ENCODE measurements at regions not wholly inside any gene's neighbourhood (a gene's known extent, or its start where the extent isn't known, plus 50 kb on each side); places are given as distances from the start of the nearest gene placed in this dataset.

DNA sequence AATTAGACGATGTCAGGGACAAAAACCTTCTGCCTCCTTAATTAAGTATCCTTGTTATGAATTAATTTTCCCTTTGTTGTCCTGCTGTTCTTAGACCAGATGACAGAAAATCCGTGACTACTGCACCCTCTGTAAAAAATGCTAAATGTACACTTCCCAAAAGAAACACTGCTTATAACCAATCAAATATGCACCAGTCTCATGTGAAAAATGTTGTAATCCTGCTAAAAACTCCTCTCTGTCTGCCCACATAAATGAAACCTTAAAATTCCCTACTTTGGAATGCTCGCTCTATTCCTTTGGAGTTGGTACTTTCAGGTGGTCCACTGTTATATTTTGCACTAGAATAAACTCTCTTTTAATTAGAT is 366.8 kb upstream of the CCDC179 start:
- DNase-seq (ENCODE audit: low spot score): no peak
- no TSS peak for BruUV-seq (replicated peaks)
- intact Hi-C loops (cut with micrococcal nuclease; ENCODE audit: unreplicated experiment): no loop called here
- CTCF ChIA-PET: no interaction called here
- no peaks in the 10 kb centered on the region for H3K9me3 ChIP-seq (ENCODE audit: low read depth, low read length, poor library complexity, severe bottlenecking)
- H3K4me1 ChIP-seq (ENCODE audit: insufficient read depth, low read length, poor library complexity, severe bottlenecking): no peaks in the 10 kb centered on the region
- no peak overlapping the region for H3K27ac ChIP-seq (ENCODE audit: low read depth, low read length, poor library complexity, severe bottlenecking)
- no peak for TF ChIP-seq EZH2 (IDR thresholded peaks at IDR 0.05; ENCODE audit: borderline replicate concordance, low read depth, low read length, poor library complexity, severe bottlenecking)
- TF ChIP-seq, protein P1, sequence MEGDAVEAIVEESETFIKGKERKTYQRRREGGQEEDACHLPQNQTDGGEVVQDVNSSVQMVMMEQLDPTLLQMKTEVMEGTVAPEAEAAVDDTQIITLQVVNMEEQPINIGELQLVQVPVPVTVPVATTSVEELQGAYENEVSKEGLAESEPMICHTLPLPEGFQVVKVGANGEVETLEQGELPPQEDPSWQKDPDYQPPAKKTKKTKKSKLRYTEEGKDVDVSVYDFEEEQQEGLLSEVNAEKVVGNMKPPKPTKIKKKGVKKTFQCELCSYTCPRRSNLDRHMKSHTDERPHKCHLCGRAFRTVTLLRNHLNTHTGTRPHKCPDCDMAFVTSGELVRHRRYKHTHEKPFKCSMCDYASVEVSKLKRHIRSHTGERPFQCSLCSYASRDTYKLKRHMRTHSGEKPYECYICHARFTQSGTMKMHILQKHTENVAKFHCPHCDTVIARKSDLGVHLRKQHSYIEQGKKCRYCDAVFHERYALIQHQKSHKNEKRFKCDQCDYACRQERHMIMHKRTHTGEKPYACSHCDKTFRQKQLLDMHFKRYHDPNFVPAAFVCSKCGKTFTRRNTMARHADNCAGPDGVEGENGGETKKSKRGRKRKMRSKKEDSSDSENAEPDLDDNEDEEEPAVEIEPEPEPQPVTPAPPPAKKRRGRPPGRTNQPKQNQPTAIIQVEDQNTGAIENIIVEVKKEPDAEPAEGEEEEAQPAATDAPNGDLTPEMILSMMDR (conservative IDR thresholded peaks at IDR 0.05; ENCODE audit: low read depth, low read length): no peak
- H3K36me3 ChIP-seq (ENCODE audit: insufficient read depth, low read length, poor library complexity, severe bottlenecking): no peaks in the 10 kb centered on the region
- POLR2A ChIA-PET (ENCODE audit: low non-redundant PET): no interaction called here
- no peaks in the 10 kb centered on the region for H3K27me3 ChIP-seq (replicated peaks; ENCODE audit: insufficient read depth, low read depth, low read length, poor library complexity)
- H3K4me3 ChIP-seq (ENCODE audit: low read depth, low read length, poor library complexity, severe bottlenecking): no peak overlapping the region

DNA sequence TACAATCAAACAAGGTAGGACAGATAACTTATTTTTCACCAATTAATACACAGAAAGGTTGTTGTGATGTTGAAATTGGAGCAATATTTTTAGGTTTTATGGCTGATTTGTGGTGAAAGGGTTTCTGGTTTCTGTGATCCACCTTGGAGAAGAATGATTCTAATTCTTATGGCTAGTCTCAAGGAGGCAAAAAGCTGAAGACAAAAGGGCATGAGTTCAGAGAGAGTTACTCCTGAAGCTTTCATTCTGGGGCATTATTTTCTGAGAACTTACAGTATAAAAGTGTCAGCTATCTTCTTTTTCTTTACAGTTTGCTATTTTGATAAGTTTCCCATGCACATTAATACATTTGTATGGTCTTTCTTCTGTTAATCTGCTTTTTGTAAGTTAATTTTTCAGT is 372.4 kb upstream of the CCDC179 start:
- no peaks in the 10 kb centered on the region for H3K4me1 ChIP-seq (ENCODE audit: insufficient read depth, low read length, poor library complexity, severe bottlenecking)
- intact Hi-C loops (cut with micrococcal nuclease; ENCODE audit: unreplicated experiment): no loop called here

DNA sequence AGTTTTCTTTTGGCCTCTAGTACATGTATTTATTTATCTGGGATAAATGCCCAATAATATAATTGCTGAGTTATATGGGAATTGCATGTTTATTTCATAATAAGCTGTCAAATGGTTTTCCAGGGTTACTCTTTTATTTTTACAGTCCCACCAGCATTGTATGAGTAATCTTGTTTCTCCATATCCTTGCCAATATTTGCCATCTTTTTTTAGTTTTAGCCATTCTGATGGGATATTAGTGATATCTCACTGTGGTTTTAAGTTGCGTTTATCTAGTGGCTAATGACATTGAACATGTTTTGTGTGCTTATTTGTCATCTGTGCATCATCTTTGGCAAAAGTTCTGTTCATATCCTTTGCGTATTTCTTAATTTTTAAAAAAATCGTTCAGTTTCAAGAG is 372.8 kb upstream of the CCDC179 start:
- CTCF ChIA-PET: no interaction called here
- no peak overlapping the region for H3K27ac ChIP-seq (ENCODE audit: low read depth, low read length, poor library complexity, severe bottlenecking)
- no peak for DNase-seq (ENCODE audit: low spot score)
- no TSS peak for BruUV-seq (replicated peaks)
- H3K9me3 ChIP-seq (ENCODE audit: low read depth, low read length, poor library complexity, severe bottlenecking): no peaks in the 10 kb centered on the region
- no peak for TF ChIP-seq EZH2 (IDR thresholded peaks at IDR 0.05; ENCODE audit: borderline replicate concordance, low read depth, low read length, poor library complexity, severe bottlenecking)
- TF ChIP-seq, protein P1 (conservative IDR thresholded peaks at IDR 0.05; ENCODE audit: low read depth, low read length): no peak
- intact Hi-C loops (cut with micrococcal nuclease; ENCODE audit: unreplicated experiment): no loop called here
- no peaks in the 10 kb centered on the region for H3K27me3 ChIP-seq (replicated peaks; ENCODE audit: insufficient read depth, low read depth, low read length, poor library complexity)
- POLR2A ChIA-PET (ENCODE audit: low non-redundant PET): no interaction called here
- no peaks in the 10 kb centered on the region for H3K4me1 ChIP-seq (ENCODE audit: insufficient read depth, low read length, poor library complexity, severe bottlenecking)
- no peak overlapping the region for H3K4me3 ChIP-seq (ENCODE audit: low read depth, low read length, poor library complexity, severe bottlenecking)
- no peaks in the 10 kb centered on the region for H3K36me3 ChIP-seq (ENCODE audit: insufficient read depth, low read length, poor library complexity, severe bottlenecking)

More for the DNA sequence above, 372.4 kb upstream of the CCDC179 start:
- BruUV-seq (replicated peaks): no TSS peak
- no peaks in the 10 kb centered on the region for H3K9me3 ChIP-seq (ENCODE audit: low read depth, low read length, poor library complexity, severe bottlenecking)
- TF ChIP-seq, protein P1 (conservative IDR thresholded peaks at IDR 0.05; ENCODE audit: low read depth, low read length): no peak
- no peak for TF ChIP-seq EZH2 (IDR thresholded peaks at IDR 0.05; ENCODE audit: borderline replicate concordance, low read depth, low read length, poor library complexity, severe bottlenecking)
- H3K27ac ChIP-seq (ENCODE audit: low read depth, low read length, poor library complexity, severe bottlenecking): no peak overlapping the region
- no peak for DNase-seq (ENCODE audit: low spot score)
- ChIA-PET CTCF (no interaction called here), POLR2A (ENCODE audit: low non-redundant PET) (no interaction called here)
- H3K4me3 ChIP-seq (ENCODE audit: low read depth, low read length, poor library complexity, severe bottlenecking): no peak overlapping the region
- no peaks in the 10 kb centered on the region for H3K36me3 ChIP-seq (ENCODE audit: insufficient read depth, low read length, poor library complexity, severe bottlenecking)
- H3K27me3 ChIP-seq (replicated peaks; ENCODE audit: insufficient read depth, low read depth, low read length, poor library complexity): no peaks in the 10 kb centered on the region
